K562 (cell line): ENCODE measurements at regions not wholly inside any gene's neighbourhood (a gene's known extent, or its start where the extent isn't known, plus 50 kb on each side); places are given as distances from the start of the nearest gene placed in this dataset.

Experiments
- EZH2 ChIP-seq: IDR thresholded peaks from 2 replicates; pipeline ENCODE4 v1.6.1; 2012; ENCODE audit warnings: low read depth, mild to moderate bottlenecking, inconsistent platforms, low read length, borderline replicate concordance
- MCM5 ChIP-seq: fragments of 450-650 bp; IDR thresholded peaks from 2 replicates; pipeline ENCODE4 v1.6.1; 2016; ENCODE audit warnings: low read depth
- RBFOX2 ChIP-seq: fragments of 200-400 bp; formaldehyde crosslinking; IDR thresholded peaks from 2 replicates; pipeline ENCODE4 v1.6.1; 2017; ENCODE audit warnings: low read depth, mild to moderate bottlenecking, low read length, moderate library complexity
- TF ChIP-seq, protein P1 (sequence below): fragments of 450-650 bp; IDR thresholded peaks from 2 replicates; pipeline ENCODE4 v1.6.1; 2017; ENCODE audit warnings: mild to moderate bottlenecking, moderate library complexity

DNA sequence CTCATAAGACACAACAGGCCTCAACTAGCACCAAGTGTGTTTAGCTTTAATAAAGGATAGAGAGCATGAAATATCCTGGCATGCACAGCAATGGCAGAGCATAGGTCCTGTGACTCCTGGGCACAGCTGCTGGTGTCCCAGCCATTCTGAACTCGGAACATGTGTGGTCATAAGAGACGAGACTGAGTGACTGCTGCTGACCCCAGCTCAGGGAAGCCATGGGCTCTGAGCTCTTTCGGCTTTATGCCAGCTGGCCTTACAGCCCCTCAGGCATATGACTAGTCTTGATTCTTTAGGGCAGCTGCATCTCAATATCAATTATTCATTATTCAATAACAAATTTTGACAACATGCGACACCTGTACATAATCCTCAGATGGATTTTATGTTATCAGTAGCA is 62.4 kb upstream of the TOPAZ1 start:
- no peak for TF ChIP-seq MCM5
- TF ChIP-seq RBFOX2 = no peak
- no peak for TF ChIP-seq EZH2
- TF ChIP-seq, protein P1, sequence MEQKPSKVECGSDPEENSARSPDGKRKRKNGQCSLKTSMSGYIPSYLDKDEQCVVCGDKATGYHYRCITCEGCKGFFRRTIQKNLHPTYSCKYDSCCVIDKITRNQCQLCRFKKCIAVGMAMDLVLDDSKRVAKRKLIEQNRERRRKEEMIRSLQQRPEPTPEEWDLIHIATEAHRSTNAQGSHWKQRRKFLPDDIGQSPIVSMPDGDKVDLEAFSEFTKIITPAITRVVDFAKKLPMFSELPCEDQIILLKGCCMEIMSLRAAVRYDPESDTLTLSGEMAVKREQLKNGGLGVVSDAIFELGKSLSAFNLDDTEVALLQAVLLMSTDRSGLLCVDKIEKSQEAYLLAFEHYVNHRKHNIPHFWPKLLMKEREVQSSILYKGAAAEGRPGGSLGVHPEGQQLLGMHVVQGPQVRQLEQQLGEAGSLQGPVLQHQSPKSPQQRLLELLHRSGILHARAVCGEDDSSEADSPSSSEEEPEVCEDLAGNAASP = no peak
